CD4-positive, alpha-beta T cell treated with Interleukin-10 for 1 hour (primary cell): ENCODE measurements at regions not wholly inside any gene's neighbourhood (a gene's known extent, or its start where the extent isn't known, plus 50 kb on each side); places are given as distances from the start of the nearest gene placed in this dataset.
A peak's percentile ranks its signal among the peaks of the same experiment; 100 is the strongest.

ENCODE experiments used
- DNase-seq: peaks from one replicate; pipeline ENCODE4 v3.0.0-alpha.2; 2020

- DNase-seq = no peak
Measured at GRCh38 chr13:84243340-84243739, 361.1 kb upstream of the SLITRK1 start.

GRCh38 chr13:84239032-84239431 lies 356.8 kb upstream of the SLITRK1 start:
- no peak for DNase-seq

GRCh38 chr13:84238381-84238780 lies 356.1 kb upstream of the SLITRK1 start:
- no peak for DNase-seq

- DNase-seq = no peak
Measured at GRCh38 chr13:84237143-84237542, 354.9 kb upstream of the SLITRK1 start.

- no peak for DNase-seq
Measured at GRCh38 chr13:84234416-84234815, 352.1 kb upstream of the SLITRK1 start.

GRCh38 chr13:84230568-84230967 lies 348.3 kb upstream of the SLITRK1 start:
- DNase-seq = no peak

- DNase-seq = no peak
Measured at GRCh38 chr13:84211048-84211447, 328.8 kb upstream of the SLITRK1 start.

GRCh38 chr13:84208246-84208910 lies 326.1 kb upstream of the SLITRK1 start:
- no peak for DNase-seq

- DNase-seq = no peak
Measured at GRCh38 chr13:84207509-84207908, 325.2 kb upstream of the SLITRK1 start.

GRCh38 chr13:84200971-84201370 lies 318.7 kb upstream of the SLITRK1 start:
- no peak for DNase-seq

- no peak for DNase-seq
Measured at GRCh38 chr13:84192125-84192524, 309.9 kb upstream of the SLITRK1 start.

GRCh38 chr13:84191139-84191538 lies 308.9 kb upstream of the SLITRK1 start:
- no peak for DNase-seq

- no peak for DNase-seq
Measured at GRCh38 chr13:84187626-84188025, 305.4 kb upstream of the SLITRK1 start.

- no peak for DNase-seq
Measured at GRCh38 chr13:84139561-84140158, 257.4 kb upstream of the SLITRK1 start.

- DNase-seq = peak; percentile 78
Measured at GRCh38 chr13:84137292-84137691, 255.0 kb upstream of the SLITRK1 start.

GRCh38 chr13:84136582-84136981 lies 254.3 kb upstream of the SLITRK1 start:
- DNase-seq = peak; percentile 34

GRCh38 chr13:84132491-84132890 lies 250.2 kb upstream of the SLITRK1 start:
- DNase-seq = no peak

- no peak for DNase-seq
Measured at GRCh38 chr13:84131249-84131648, 249.0 kb upstream of the SLITRK1 start.

- no peak for DNase-seq
Measured at GRCh38 chr13:84130495-84131114, 248.3 kb upstream of the SLITRK1 start.

GRCh38 chr13:84129966-84130365 lies 247.7 kb upstream of the SLITRK1 start:
- no peak for DNase-seq

- no peak for DNase-seq
Measured at GRCh38 chr13:84127597-84128128, 245.4 kb upstream of the SLITRK1 start.

GRCh38 chr13:84126671-84127171 lies 244.4 kb upstream of the SLITRK1 start:
- DNase-seq = peak; percentile 24

GRCh38 chr13:84121456-84121855 lies 239.2 kb upstream of the SLITRK1 start:
- DNase-seq = no peak

GRCh38 chr13:84118839-84119409 lies 236.7 kb upstream of the SLITRK1 start:
- DNase-seq = no peak
